ENCODE measurements at regions not wholly inside any gene's neighbourhood (a gene's known extent, or its start where the extent isn't known, plus 50 kb on each side); places are given as distances from the start of the nearest gene placed in this dataset.

DNA sequence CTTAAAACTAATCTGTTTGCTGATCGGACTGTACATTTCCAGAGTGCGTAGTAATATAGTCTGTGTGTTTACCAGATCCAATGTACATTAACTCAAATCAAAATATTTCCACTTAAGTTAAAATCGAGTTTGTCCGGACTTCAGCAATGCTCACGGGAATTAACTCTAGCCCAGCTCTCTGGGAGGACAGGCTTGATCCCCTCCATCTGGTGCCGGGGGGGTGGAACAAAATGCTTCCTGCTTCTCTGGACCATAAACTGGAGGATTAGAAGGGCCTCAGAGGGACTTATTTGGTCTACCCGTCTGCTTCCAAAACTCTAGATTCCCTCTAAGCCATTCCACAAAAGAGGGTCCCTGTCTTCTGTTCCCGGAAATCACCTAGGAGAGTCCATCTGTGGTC lies 511.2 kb downstream of the BUD13 start:
- no peaks in the 10 kb centered on the region for H3K27me3 ChIP-seq
- H3K4me3 ChIP-seq: no peak overlapping the region
- H3K36me3 ChIP-seq (ENCODE audit: low read depth, missing control alignments): no peaks in the 10 kb centered on the region
- no peaks in the 10 kb centered on the region for H3K4me1 ChIP-seq
- no peak for DNase-seq
- 61 to 64% methylated on average over 8 of the region's 8 CpGs for WGBS, 2 donors
- no peaks in the 10 kb centered on the region for H3K9me3 ChIP-seq
- H3K27ac ChIP-seq: no peak overlapping the region
- TF ChIP-seq, protein P1, sequence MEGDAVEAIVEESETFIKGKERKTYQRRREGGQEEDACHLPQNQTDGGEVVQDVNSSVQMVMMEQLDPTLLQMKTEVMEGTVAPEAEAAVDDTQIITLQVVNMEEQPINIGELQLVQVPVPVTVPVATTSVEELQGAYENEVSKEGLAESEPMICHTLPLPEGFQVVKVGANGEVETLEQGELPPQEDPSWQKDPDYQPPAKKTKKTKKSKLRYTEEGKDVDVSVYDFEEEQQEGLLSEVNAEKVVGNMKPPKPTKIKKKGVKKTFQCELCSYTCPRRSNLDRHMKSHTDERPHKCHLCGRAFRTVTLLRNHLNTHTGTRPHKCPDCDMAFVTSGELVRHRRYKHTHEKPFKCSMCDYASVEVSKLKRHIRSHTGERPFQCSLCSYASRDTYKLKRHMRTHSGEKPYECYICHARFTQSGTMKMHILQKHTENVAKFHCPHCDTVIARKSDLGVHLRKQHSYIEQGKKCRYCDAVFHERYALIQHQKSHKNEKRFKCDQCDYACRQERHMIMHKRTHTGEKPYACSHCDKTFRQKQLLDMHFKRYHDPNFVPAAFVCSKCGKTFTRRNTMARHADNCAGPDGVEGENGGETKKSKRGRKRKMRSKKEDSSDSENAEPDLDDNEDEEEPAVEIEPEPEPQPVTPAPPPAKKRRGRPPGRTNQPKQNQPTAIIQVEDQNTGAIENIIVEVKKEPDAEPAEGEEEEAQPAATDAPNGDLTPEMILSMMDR (IDR thresholded peaks at IDR 0.05): no peak
- TF ChIP-seq POLR2A (IDR thresholded peaks at IDR 0.05): no peak
- intact Hi-C loops (cut with DNase I; ENCODE audit: low total_unique reads): no loop called here

DNA sequence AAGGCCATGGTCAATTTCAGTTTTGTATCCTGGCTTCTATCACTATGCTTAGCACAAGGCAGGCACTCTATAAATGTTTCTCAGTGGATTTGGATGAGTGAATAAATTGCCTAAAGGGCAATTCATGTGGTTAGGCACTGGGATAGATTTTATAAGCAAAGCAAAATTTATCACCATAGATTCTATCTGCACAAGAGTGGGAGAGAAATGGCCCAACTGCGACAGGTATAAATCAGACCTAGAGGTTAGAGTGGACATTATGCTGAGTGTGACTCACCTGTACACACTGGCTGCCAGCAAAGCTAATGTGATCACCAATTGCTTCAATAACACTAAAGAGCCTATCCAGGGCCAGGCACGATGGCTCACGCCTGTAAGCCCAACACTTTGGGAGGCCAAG lies 514.0 kb downstream of the BUD13 start:
- Histone ChIP-seq H3K4me3 (no peak overlapping the region), H3K27me3 (no peaks in the 10 kb centered on the region), H3K4me1 (no peaks in the 10 kb centered on the region), H3K9me3 (no peaks in the 10 kb centered on the region), H3K27ac (no peak overlapping the region), H3K36me3 (ENCODE audit: low read depth, missing control alignments) (no peaks in the 10 kb centered on the region)
- intact Hi-C loops (cut with DNase I; ENCODE audit: low total_unique reads): no loop called here
- 84 to 91% methylated on average over 3 of the region's 3 CpGs for WGBS, 2 donors
- no peak for DNase-seq
- no peak for TF ChIP-seq POLR2A (IDR thresholded peaks at IDR 0.05)
- TF ChIP-seq, protein P1 (IDR thresholded peaks at IDR 0.05): no peak

DNA sequence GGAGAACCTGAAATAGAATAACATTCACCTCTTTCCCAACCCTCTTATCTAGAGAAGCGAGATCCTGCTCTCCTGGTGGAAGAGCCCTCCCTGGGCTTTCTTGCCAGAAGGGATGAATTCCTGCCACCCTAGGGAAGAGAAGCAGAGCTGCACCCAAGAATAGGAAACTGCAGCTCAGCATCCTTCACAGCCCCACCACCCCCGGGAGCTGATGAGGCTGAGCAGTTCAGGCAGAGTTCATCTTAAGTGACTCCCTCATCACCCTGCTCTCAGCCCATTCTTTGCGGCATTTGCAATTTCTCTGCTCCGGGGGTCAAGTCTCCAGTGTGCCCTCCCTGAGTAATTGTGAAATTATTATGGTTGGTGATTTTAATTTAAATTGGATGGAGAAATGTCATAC lies 514.9 kb downstream of the BUD13 start:
- intact Hi-C loops (cut with DNase I; ENCODE audit: low total_unique reads): no loop called here
- H3K9me3 ChIP-seq: no peaks in the 10 kb centered on the region
- H3K4me1 ChIP-seq: no peaks in the 10 kb centered on the region
- H3K27me3 ChIP-seq: no peaks in the 10 kb centered on the region
- no peak overlapping the region for H3K27ac ChIP-seq
- no peak for DNase-seq
- H3K36me3 ChIP-seq (ENCODE audit: low read depth, missing control alignments): no peaks in the 10 kb centered on the region
- no peak for TF ChIP-seq POLR2A (IDR thresholded peaks at IDR 0.05)
- TF ChIP-seq, protein P1 (IDR thresholded peaks at IDR 0.05): no peak
- WGBS, 2 donors: 83 to 86% methylated on average over 4 of the region's 4 CpGs
- no peak overlapping the region for H3K4me3 ChIP-seq

DNA sequence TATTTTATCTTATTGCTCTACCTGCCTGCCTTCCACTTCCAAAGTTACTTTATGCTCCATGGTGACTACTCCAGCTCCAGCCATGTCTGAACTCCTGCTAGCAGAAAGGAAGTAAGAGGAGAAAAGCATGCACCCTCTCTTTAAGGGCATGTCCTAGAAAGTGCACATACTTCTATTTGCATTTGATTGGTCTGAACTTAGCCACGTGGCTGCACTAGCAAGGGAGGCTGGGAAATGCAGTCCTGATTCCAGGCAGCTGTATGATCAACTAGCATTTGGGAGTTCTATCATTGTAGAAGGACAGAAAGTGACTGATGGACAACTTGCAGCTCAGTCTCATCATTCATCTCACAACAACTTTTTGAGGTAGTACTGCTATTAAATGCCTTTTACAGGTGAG lies 515.7 kb downstream of the BUD13 start:
- WGBS, 2 donors: 19 to 50% methylated on average over 1 of the region's 1 CpG
- no peak overlapping the region for H3K27ac ChIP-seq
- no peaks in the 10 kb centered on the region for H3K4me1 ChIP-seq
- H3K36me3 ChIP-seq (ENCODE audit: low read depth, missing control alignments): no peaks in the 10 kb centered on the region
- H3K4me3 ChIP-seq: no peak overlapping the region
- no peaks in the 10 kb centered on the region for H3K27me3 ChIP-seq
- no peaks in the 10 kb centered on the region for H3K9me3 ChIP-seq
- intact Hi-C loops (cut with DNase I; ENCODE audit: low total_unique reads): no loop called here
- TF ChIP-seq, protein P1 (IDR thresholded peaks at IDR 0.05): no peak
- no peak for TF ChIP-seq POLR2A (IDR thresholded peaks at IDR 0.05)
- DNase-seq: no peak

DNA sequence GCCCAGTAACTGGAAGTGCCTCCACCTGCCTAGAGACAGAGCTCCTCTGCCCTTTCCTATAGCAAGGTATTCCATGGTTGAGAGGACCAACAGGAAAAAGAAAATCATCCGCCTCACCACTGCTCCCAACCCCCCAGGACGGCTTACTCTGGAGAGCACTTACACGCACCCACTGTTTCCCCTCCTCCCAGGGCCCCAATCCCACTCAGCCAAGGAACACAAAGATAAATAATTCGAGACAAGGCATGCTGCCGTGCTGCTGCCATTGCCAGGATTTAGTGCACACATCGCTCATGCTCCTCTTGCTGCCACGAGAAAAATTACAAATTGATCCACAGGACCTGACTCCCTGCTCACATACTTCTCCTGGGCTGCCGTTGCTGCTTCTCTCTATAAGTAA lies 516.6 kb downstream of the BUD13 start:
- TF ChIP-seq, protein P1 (IDR thresholded peaks at IDR 0.05): no peak
- no peak for TF ChIP-seq POLR2A (IDR thresholded peaks at IDR 0.05)
- H3K4me1 ChIP-seq: no peaks in the 10 kb centered on the region
- intact Hi-C loops (cut with DNase I; ENCODE audit: low total_unique reads): no loop called here
- no peaks in the 10 kb centered on the region for H3K27me3 ChIP-seq
- 42 to 49% methylated on average over 8 of the region's 8 CpGs for WGBS, 2 donors
- no peaks in the 10 kb centered on the region for H3K9me3 ChIP-seq
- no peak for DNase-seq
- no peaks in the 10 kb centered on the region for H3K36me3 ChIP-seq (ENCODE audit: low read depth, missing control alignments)
- no peak overlapping the region for H3K27ac ChIP-seq
- no peak overlapping the region for H3K4me3 ChIP-seq
